GM23338 (cell line): ENCODE measurements at regions not wholly inside any gene's neighbourhood (a gene's known extent, or its start where the extent isn't known, plus 50 kb on each side); places are given as distances from the start of the nearest gene placed in this dataset.

Source experiments
- ATAC-seq: fragments of 200-7000 bp; cut with Tn5 transposase; 3 replicates; pipeline ENCODE4 v1.9.1; 2020
- DNase-seq: peaks from one replicate; pipeline ENCODE4 v3.0.0-alpha.2; 2015; ENCODE audit warnings: low spot score
- H2AFZ ChIP-seq: fragments of 200-600 bp; sonication (generic); 2 replicates; pipeline ENCODE4 v1.8.0; 2016; ENCODE audit warnings: antibody characterized with exemption, mild to moderate bottlenecking, moderate library complexity
- H3F3A ChIP-seq: fragments of 200-600 bp; sonication (generic); replicated peaks from 2 replicates; pipeline ENCODE4 v1.8.0; 2017; ENCODE audit warnings: antibody characterized with exemption, mixed run types, low read depth
- H3K27ac ChIP-seq: fragments of 200-600 bp; sonication (generic); 2 replicates; pipeline ENCODE4 v1.6.1; 2016; ENCODE audit warnings: low read depth
- H3K27me3 ChIP-seq: fragments of 200-600 bp; sonication (generic); 2 replicates; pipeline ENCODE4 v1.8.0; 2016; ENCODE audit warnings: mild to moderate bottlenecking, mixed run types, moderate library complexity; ENCODE audit not compliant: insufficient read depth
- H3K36me3 ChIP-seq: fragments of 200-600 bp; sonication (generic); 2 replicates; pipeline ENCODE4 v1.8.0; 2016; ENCODE audit warnings: mild to moderate bottlenecking; ENCODE audit not compliant: insufficient read depth
- H3K4me1 ChIP-seq: fragments of 200-600 bp; sonication (generic); 2 replicates; pipeline ENCODE4 v1.8.0; 2016; ENCODE audit warnings: mild to moderate bottlenecking, moderate library complexity; ENCODE audit not compliant: insufficient read depth
- H3K4me2 ChIP-seq: fragments of 200-600 bp; sonication (generic); 2 replicates; pipeline ENCODE4 v1.7.1; 2017; ENCODE audit warnings: mixed run types
- H3K4me3 ChIP-seq: fragments of 200-600 bp; sonication (generic); 2 replicates; pipeline ENCODE4 v1.6.1; 2016; ENCODE audit warnings: mixed run types
- H3K79me2 ChIP-seq: fragments of 200-600 bp; sonication (generic); replicated peaks from 2 replicates; pipeline ENCODE4 v1.8.0; 2017; ENCODE audit warnings: mild to moderate bottlenecking; ENCODE audit not compliant: insufficient read depth
- H3K9me2 ChIP-seq: fragments of 200-600 bp; sonication (generic); 2 replicates; pipeline ENCODE4 v1.8.0; 2017; ENCODE audit not compliant: insufficient read depth
- H4K20me1 ChIP-seq: fragments of 200-600 bp; sonication (generic); replicated peaks from 2 replicates; pipeline ENCODE4 v1.8.0; 2017; ENCODE audit warnings: mild to moderate bottlenecking; ENCODE audit not compliant: insufficient read depth
- H3K27ac Mint-ChIP-seq: 2 replicates; pipeline ENCODE4 v1.8.0; 2020; ENCODE audit warnings: inconsistent platforms, mild to moderate bottlenecking, moderate library complexity, mixed read lengths
- H3K27me3 Mint-ChIP-seq: 3 replicates; pipeline ENCODE4 v1.8.0; 2022; ENCODE audit warnings: low read depth, mild to moderate bottlenecking, moderate library complexity, mixed read lengths, inconsistent platforms; ENCODE audit not compliant: insufficient read depth, poor library complexity
- H3K36me3 Mint-ChIP-seq: 3 replicates; pipeline ENCODE4 v1.8.0; 2021; ENCODE audit warnings: low read depth, mild to moderate bottlenecking, inconsistent platforms, moderate library complexity, mixed read lengths
- H3K4me1 Mint-ChIP-seq: 3 replicates; pipeline ENCODE4 v1.8.0; 2020; ENCODE audit warnings: mild to moderate bottlenecking, inconsistent platforms, mixed read lengths
- H3K4me3 Mint-ChIP-seq: 3 replicates; pipeline ENCODE4 v1.8.0; 2021; ENCODE audit warnings: moderate library complexity, mild to moderate bottlenecking, inconsistent platforms, mixed read lengths
- H3K9me3 Mint-ChIP-seq: 3 replicates; pipeline ENCODE4 v1.8.0; 2020; ENCODE audit warnings: moderate library complexity, mild to moderate bottlenecking, inconsistent platforms, mixed read lengths
- CREB1 ChIP-seq: fragments of 250-450 bp; sonication (Bioruptor Pico); IDR thresholded peaks from 2 replicates; pipeline ENCODE4 v1.5.0; 2020; ENCODE audit warnings: low read depth, mild to moderate bottlenecking, moderate library complexity
- CTCF ChIP-seq, 2 experiments: fragments of 200-600 bp in 1 of 2; sonication (generic) in 1 of 2; conservative IDR thresholded peaks; 2 replicates each; pipeline versions ENCODE4 v1.5.1 to v1.6.1; 2016 to 2017; ENCODE audit warnings: antibody characterized with exemption in 2 of 2, low read depth in 2 of 2, mild to moderate bottlenecking in 2 of 2, moderate library complexity in 1 of 2
- ETS1 ChIP-seq: IDR thresholded peaks from 2 replicates; pipeline ENCODE4 v1.6.1; 2016; ENCODE audit warnings: antibody characterized with exemption
- EZH2 ChIP-seq: fragments of 200-600 bp; sonication (generic); IDR thresholded peaks from one replicate; pipeline ENCODE4 v1.8.0; 2017; ENCODE audit warnings: antibody characterized with exemption, mild to moderate bottlenecking, low read depth; ENCODE audit not compliant: unreplicated experiment
- EZH2phosphoT487 ChIP-seq: fragments of 200-600 bp; sonication (generic); IDR thresholded peaks from one replicate; pipeline ENCODE4 v1.8.1; 2018; ENCODE audit warnings: antibody characterized with exemption; ENCODE audit not compliant: unreplicated experiment
- JUNB ChIP-seq: IDR thresholded peaks from one replicate; pipeline ENCODE4 v1.6.1; 2016; ENCODE audit warnings: antibody characterized with exemption; ENCODE audit not compliant: unreplicated experiment
- NANOG ChIP-seq: IDR thresholded peaks from 2 replicates; pipeline ENCODE4 v1.6.1; 2016; ENCODE audit warnings: antibody characterized with exemption, borderline replicate concordance
- POLR2AphosphoS5 ChIP-seq: IDR thresholded peaks from 2 replicates; pipeline ENCODE4 v1.6.1; 2016; ENCODE audit warnings: antibody characterized with exemption, low read depth
- REST ChIP-seq: IDR thresholded peaks from one replicate; pipeline ENCODE4 v1.6.1; 2018; ENCODE audit warnings: antibody characterized with exemption; ENCODE audit not compliant: unreplicated experiment
- STAT1 ChIP-seq: IDR thresholded peaks from one replicate; pipeline ENCODE4 v1.6.1; 2016; ENCODE audit warnings: antibody characterized with exemption; ENCODE audit not compliant: unreplicated experiment
- ZNF114 ChIP-seq: fragments of 250-450 bp; sonication (Bioruptor Pico); IDR thresholded peaks from 2 replicates; pipeline ENCODE4 v1.5.0; 2020; ENCODE audit warnings: mild to moderate bottlenecking, moderate library complexity
- ZNF331 ChIP-seq: fragments of 250-450 bp; sonication (Bioruptor Pico); IDR thresholded peaks from 2 replicates; pipeline ENCODE4 v1.5.0; 2020; ENCODE audit warnings: low read depth, mild to moderate bottlenecking, moderate library complexity
- ZNF462 ChIP-seq: fragments of 250-450 bp; sonication (Bioruptor Pico); IDR thresholded peaks from 2 replicates; pipeline ENCODE4 v1.5.0; 2020; ENCODE audit warnings: mild to moderate bottlenecking, moderate library complexity

GRCh38 chr10:123576706-123577105 is 89.4 kb upstream of the GPR26 start:
- Histone ChIP-seq H3F3A (no peaks in the 10 kb centered on the region), H3K4me1 (0 out of 2 replicates have a peak, but pooled peaks cover 3% of the 10 kb centered on the region), H3K27me3 (no peaks in the 10 kb centered on the region), H3K79me2 (no peaks in the 10 kb centered on the region), H3K36me3 (no peaks in the 10 kb centered on the region), H2AFZ (no peak overlapping the region), H4K20me1 (no peaks in the 10 kb centered on the region), H3K4me2 (no peak overlapping the region), H3K27ac (no peak overlapping the region), H3K9me2 (no peaks in the 10 kb centered on the region), H3K4me3 (no peak overlapping the region)
- Mint-ChIP-seq H3K27ac (no peak overlapping the region), H3K4me1 (peaks cover 2% of the 10 kb centered on the region; the same call in 1 of the 3 replicates), H3K27me3 (peaks cover 7% of the 10 kb centered on the region), H3K4me3 (no peak overlapping the region), H3K36me3 (no peaks in the 10 kb centered on the region), H3K9me3 (no peaks in the 10 kb centered on the region)
- ATAC-seq (no peak), DNase-seq (no peak)
- TF ChIP-seq ETS1: no peak
- no peak for TF ChIP-seq EZH2phosphoT487
- no peak for TF ChIP-seq NANOG
- TF ChIP-seq EZH2: no peak
- no peak for TF ChIP-seq CTCF (conservative IDR thresholded peaks at IDR 0.05; ENCODE audit: low read depth in 2 of 2)
- TF ChIP-seq REST: no peak
- TF ChIP-seq CREB1 (CRISPR knock-in tag): no peak
- no peak for TF ChIP-seq JUNB
- no peak for TF ChIP-seq STAT1
- no peak for TF ChIP-seq ZNF462 (CRISPR knock-in tag)
- no peak for TF ChIP-seq POLR2AphosphoS5
- no peak for TF ChIP-seq ZNF331 (CRISPR knock-in tag)
- no peak for TF ChIP-seq ZNF114 (CRISPR knock-in tag)
